ENCODE measurements at regions not wholly inside any gene's neighbourhood (a gene's known extent, or its start where the extent isn't known, plus 50 kb on each side); places are given as distances from the start of the nearest gene placed in this dataset.

- Histone ChIP-seq H3K4me1 (ENCODE audit: control insufficient read depth in 5 of 5, insufficient read depth in 5 of 5, low read length in 5 of 5) (no peaks in the 10 kb centered on the region), H3K27ac (ENCODE audit: low read depth in 1 of 2, low read length in 1 of 2) (no peak overlapping the region), H3K9ac (ENCODE audit: insufficient read depth in 1 of 2, low read length in 2 of 2) (no peak overlapping the region), H3K27me3 (ENCODE audit: control insufficient read depth in 3 of 3, insufficient read depth in 3 of 3, low read length in 2 of 3) (no peaks in the 10 kb centered on the region), H3K36me3 (ENCODE audit: control insufficient read depth in 4 of 4, insufficient read depth in 4 of 4, low read length in 4 of 4) (no peaks in the 10 kb centered on the region), H3K9me3 (ENCODE audit: control insufficient read depth in 4 of 4, insufficient read depth in 3 of 4, low read length in 3 of 4) (no peaks in the 10 kb centered on the region), H3K4me3 (no peak overlapping the region)
- no peak for DNase-seq
- TF ChIP-seq CTCF (IDR thresholded peaks at IDR 0.05; ENCODE audit: control extremely low read depth, extremely low read depth), result no peak
- no peak for ATAC-seq (ENCODE audit: insufficient read depth, low FRiP score)
These were observed 435.6 kb upstream of the REG3G start for GRCh38 chr2:78589871-78590270.

GRCh38 chr2:78592491-78592890 is 433.0 kb upstream of the REG3G start:
- TF ChIP-seq CTCF (IDR thresholded peaks at IDR 0.05; ENCODE audit: control extremely low read depth, extremely low read depth), result no peak
- Histone ChIP-seq H3K4me1 (ENCODE audit: control insufficient read depth in 5 of 5, insufficient read depth in 5 of 5, low read length in 5 of 5) (no peaks in the 10 kb centered on the region), H3K27ac (ENCODE audit: low read depth in 1 of 2, low read length in 1 of 2) (no peak overlapping the region), H3K36me3 (ENCODE audit: control insufficient read depth in 4 of 4, insufficient read depth in 4 of 4, low read length in 4 of 4) (no peaks in the 10 kb centered on the region), H3K9ac (ENCODE audit: insufficient read depth in 1 of 2, low read length in 2 of 2) (no peak overlapping the region), H3K9me3 (ENCODE audit: control insufficient read depth in 4 of 4, insufficient read depth in 3 of 4, low read length in 3 of 4) (no peaks in the 10 kb centered on the region), H3K4me3 (no peak overlapping the region), H3K27me3 (ENCODE audit: control insufficient read depth in 3 of 3, insufficient read depth in 3 of 3, low read length in 2 of 3) (no peaks in the 10 kb centered on the region)
- WGBS, 2 donors, result 50 to 78% methylated on average over 3 of the region's 3 CpGs
- no peak for ATAC-seq (ENCODE audit: insufficient read depth, low FRiP score)
- peak in 2 of 3 donors; percentile 9 to 12 for DNase-seq

DNA sequence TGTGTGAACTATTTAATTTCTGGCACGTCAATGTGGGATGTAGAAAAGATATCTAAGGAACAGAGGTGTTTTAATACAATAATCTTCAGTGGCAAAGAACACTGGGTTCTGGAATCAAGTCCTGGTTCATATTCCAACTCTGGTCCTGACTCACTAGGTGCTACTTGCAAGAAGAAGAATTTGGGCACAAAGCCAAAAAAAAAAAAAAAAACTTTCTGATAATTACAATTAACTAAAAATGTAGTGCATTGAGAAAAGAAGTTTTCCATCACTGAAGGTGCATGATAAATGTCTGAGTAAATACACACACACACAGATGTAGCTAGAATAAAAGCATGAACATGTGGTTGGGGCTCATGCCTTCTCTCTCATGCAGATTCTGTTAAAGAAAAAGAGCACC is 424.4 kb upstream of the REG3G start:
- DNase-seq, result no peak
- Histone ChIP-seq H3K36me3 (ENCODE audit: control insufficient read depth in 4 of 4, insufficient read depth in 4 of 4, low read length in 4 of 4) (no peaks in the 10 kb centered on the region), H3K27ac (ENCODE audit: low read depth in 1 of 2, low read length in 1 of 2) (no peak overlapping the region), H3K4me1 (ENCODE audit: control insufficient read depth in 5 of 5, insufficient read depth in 5 of 5, low read length in 5 of 5) (no peaks in the 10 kb centered on the region), H3K27me3 (ENCODE audit: control insufficient read depth in 3 of 3, insufficient read depth in 3 of 3, low read length in 2 of 3) (no peaks in the 10 kb centered on the region), H3K9me3 (ENCODE audit: control insufficient read depth in 4 of 4, insufficient read depth in 3 of 4, low read length in 3 of 4) (no peaks in the 10 kb centered on the region), H3K9ac (ENCODE audit: insufficient read depth in 1 of 2, low read length in 2 of 2) (no peak overlapping the region), H3K4me3 (no peak overlapping the region)
- ATAC-seq (ENCODE audit: insufficient read depth, low FRiP score), result no peak
- TF ChIP-seq CTCF (IDR thresholded peaks at IDR 0.05; ENCODE audit: control extremely low read depth, extremely low read depth), result no peak
- WGBS, 2 donors, result 87 to 97% methylated on average over 1 of the region's 1 CpG

DNA sequence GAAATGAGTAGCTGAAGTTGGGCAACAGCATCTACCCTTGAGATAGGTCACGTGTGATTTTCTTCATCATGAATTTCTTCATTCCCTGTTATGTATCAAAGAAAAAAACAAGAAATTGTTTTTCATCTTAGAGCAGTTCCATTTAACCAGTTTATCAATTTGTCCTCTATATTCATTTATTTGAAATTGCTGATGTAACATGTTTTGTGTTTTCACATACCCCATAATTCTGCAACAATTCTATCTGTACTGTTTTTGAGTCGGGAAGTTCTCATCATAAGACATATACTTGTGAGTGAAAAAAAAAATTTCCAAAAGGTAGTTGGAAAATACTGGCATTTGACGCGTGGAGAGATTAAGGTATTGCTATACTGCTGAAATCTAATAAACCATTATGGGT is 422.6 kb upstream of the REG3G start:
- WGBS, 2 donors, result 89% methylated on average over 4 of the region's 4 CpGs
- TF ChIP-seq CTCF (IDR thresholded peaks at IDR 0.05; ENCODE audit: control extremely low read depth, extremely low read depth), result no peak
- Histone ChIP-seq H3K27me3 (ENCODE audit: control insufficient read depth in 3 of 3, insufficient read depth in 3 of 3, low read length in 2 of 3) (no peaks in the 10 kb centered on the region), H3K27ac (ENCODE audit: low read depth in 1 of 2, low read length in 1 of 2) (no peak overlapping the region), H3K36me3 (ENCODE audit: control insufficient read depth in 4 of 4, insufficient read depth in 4 of 4, low read length in 4 of 4) (no peaks in the 10 kb centered on the region), H3K4me1 (ENCODE audit: control insufficient read depth in 5 of 5, insufficient read depth in 5 of 5, low read length in 5 of 5) (no peaks in the 10 kb centered on the region), H3K4me3 (no peak overlapping the region), H3K9me3 (ENCODE audit: control insufficient read depth in 4 of 4, insufficient read depth in 3 of 4, low read length in 3 of 4) (no peaks in the 10 kb centered on the region), H3K9ac (ENCODE audit: insufficient read depth in 1 of 2, low read length in 2 of 2) (no peak overlapping the region)
- ATAC-seq (ENCODE audit: insufficient read depth, low FRiP score), result no peak
- DNase-seq, result no peak

Data from lung (tissue), 11 donors.